Panc1 (cell line): ENCODE measurements at regions not wholly inside any gene's neighbourhood (a gene's known extent, or its start where the extent isn't known, plus 50 kb on each side); places are given as distances from the start of the nearest gene placed in this dataset.

Source experiments
- ATAC-seq: fragments of 200-7000 bp; cut with Tn5 transposase; 2 replicates; pipeline ENCODE4 v1.9.1; 2020; ENCODE audit warnings: mild to moderate bottlenecking, moderate library complexity
- BruUV-seq: library from RNA; stranded (reverse); fragments of 400-500 nt; replicated peaks from 2 replicates; lab custom pipeline; 2021; lab: Mats Ljungman, UMichigan
- CTCF ChIA-PET: fragments of 300-600 bp; sonication (Branson Sonifier 250); formaldehyde crosslinking; loops from one replicate; lab custom pipeline; 2022; ENCODE audit warnings: antibody characterized with exemption; lab: Charles Lee
- POLR2A ChIA-PET: fragments of 300-600 bp; sonication (Branson Sonifier 250); formaldehyde crosslinking; loops from one replicate; lab custom pipeline; 2022; ENCODE audit warnings: antibody characterized with exemption; lab: Charles Lee
- DNase-seq: peaks from one replicate; pipeline ENCODE4 v3.0.0-alpha.2; 2010; ENCODE audit warnings: low read depth, low spot score
- H3K27ac ChIP-seq: 2 replicates; pipeline ENCODE4 v1.5.1; 2011; ENCODE audit warnings: mild to moderate bottlenecking, low read length, inconsistent platforms
- H3K27me3 ChIP-seq: fragments of 200-500 bp; sonication (Bioruptor generic); 2 replicates; pipeline ENCODE4 v1.6.0; 2014; ENCODE audit warnings: low read length, inconsistent platforms; ENCODE audit not compliant: control insufficient read depth, insufficient read depth
- H3K36me3 ChIP-seq: fragments of 200-500 bp; sonication (Bioruptor generic); 2 replicates; pipeline ENCODE4 v1.5.1; 2014; ENCODE audit warnings: inconsistent platforms, mild to moderate bottlenecking, low read length, moderate library complexity; ENCODE audit not compliant: control insufficient read depth, insufficient read depth
- H3K4me1 ChIP-seq: 2 replicates; pipeline ENCODE4 v1.5.1; 2011; ENCODE audit warnings: inconsistent platforms, mild to moderate bottlenecking, low read length, moderate library complexity; ENCODE audit not compliant: control insufficient read depth, insufficient read depth
- H3K4me3 ChIP-seq, 2 experiments: 2 replicates each; pipeline ENCODE4 v1.5.1; 2011 to 2012; ENCODE audit warnings: low read depth in 2 of 2, low read length in 2 of 2, mild to moderate bottlenecking in 2 of 2, inconsistent platforms in 1 of 2, moderate library complexity in 1 of 2
- H3K9me3 ChIP-seq: fragments of 200-500 bp; sonication (Bioruptor generic); 2 replicates; pipeline ENCODE4 v1.5.1; 2014; ENCODE audit warnings: low read depth, mild to moderate bottlenecking, inconsistent platforms, low read length, moderate library complexity; ENCODE audit not compliant: control insufficient read depth, insufficient read depth
- POLR2AphosphoS5 ChIP-seq: IDR thresholded peaks from 2 replicates; pipeline ENCODE4 v1.6.1; 2012; ENCODE audit warnings: mild to moderate bottlenecking, low read depth, low read length, moderate library complexity
- REST ChIP-seq, 2 experiments: IDR thresholded peaks; 2 replicates each; pipeline ENCODE4 v1.6.1; 2011 to 2012; ENCODE audit warnings: low read depth in 2 of 2, control low read depth in 1 of 2, low read length in 1 of 2, mild to moderate bottlenecking in 1 of 2, moderate library complexity in 1 of 2; ENCODE audit not compliant: insufficient read depth in 1 of 2
- SIN3A ChIP-seq: IDR thresholded peaks from 2 replicates; pipeline ENCODE4 v1.6.1; 2012; ENCODE audit warnings: low read depth, mild to moderate bottlenecking, low read length, moderate library complexity, borderline replicate concordance; ENCODE audit not compliant: insufficient read depth
- TCF7L2 ChIP-seq: IDR thresholded peaks from 2 replicates; pipeline ENCODE4 v1.6.1; 2011; ENCODE audit warnings: mild to moderate bottlenecking, low read depth, low read length, inconsistent platforms
- in situ Hi-C: cut with HindIII; loops from 2 replicates; pipeline ENCODE4 v1.10.0; 2016; ENCODE audit warnings: low sequenced_read_pairs, low pct_unique_long_range_greater_than_20kb
- intact Hi-C: fragments of 100-400 bp; cut with micrococcal nuclease; formaldehyde crosslinking; loops from one replicate; pipeline ENCODE4 v1.10.0; 2022; ENCODE audit not compliant: unreplicated experiment
- TF ChIP-seq, protein P1 (sequence below): fragments of 450-650 bp; IDR thresholded peaks from 2 replicates; pipeline ENCODE4 v1.5.1; 2017; ENCODE audit warnings: mild to moderate bottlenecking

- Histone ChIP-seq H3K9me3 (no peaks in the 10 kb centered on the region), H3K36me3 (no peaks in the 10 kb centered on the region), H3K4me3 (no peak overlapping the region), H3K27ac (no peak overlapping the region), H3K4me1 (no peaks in the 10 kb centered on the region), H3K27me3 (no peaks in the 10 kb centered on the region)
- ATAC-seq, result no peak
- DNase-seq, result no peak
- TF ChIP-seq, protein P1, sequence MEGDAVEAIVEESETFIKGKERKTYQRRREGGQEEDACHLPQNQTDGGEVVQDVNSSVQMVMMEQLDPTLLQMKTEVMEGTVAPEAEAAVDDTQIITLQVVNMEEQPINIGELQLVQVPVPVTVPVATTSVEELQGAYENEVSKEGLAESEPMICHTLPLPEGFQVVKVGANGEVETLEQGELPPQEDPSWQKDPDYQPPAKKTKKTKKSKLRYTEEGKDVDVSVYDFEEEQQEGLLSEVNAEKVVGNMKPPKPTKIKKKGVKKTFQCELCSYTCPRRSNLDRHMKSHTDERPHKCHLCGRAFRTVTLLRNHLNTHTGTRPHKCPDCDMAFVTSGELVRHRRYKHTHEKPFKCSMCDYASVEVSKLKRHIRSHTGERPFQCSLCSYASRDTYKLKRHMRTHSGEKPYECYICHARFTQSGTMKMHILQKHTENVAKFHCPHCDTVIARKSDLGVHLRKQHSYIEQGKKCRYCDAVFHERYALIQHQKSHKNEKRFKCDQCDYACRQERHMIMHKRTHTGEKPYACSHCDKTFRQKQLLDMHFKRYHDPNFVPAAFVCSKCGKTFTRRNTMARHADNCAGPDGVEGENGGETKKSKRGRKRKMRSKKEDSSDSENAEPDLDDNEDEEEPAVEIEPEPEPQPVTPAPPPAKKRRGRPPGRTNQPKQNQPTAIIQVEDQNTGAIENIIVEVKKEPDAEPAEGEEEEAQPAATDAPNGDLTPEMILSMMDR, result no peak
- TF ChIP-seq POLR2AphosphoS5 (no peak), REST (IDR thresholded peaks at IDR 0.05; ENCODE audit: insufficient read depth in 1 of 2, low read depth in 2 of 2, low read length in 1 of 2) (no peak), TCF7L2 (no peak), SIN3A (no peak)
- in situ Hi-C loops, result no loop called here
- intact Hi-C loops, result no loop called here
- ChIA-PET CTCF (no interaction called here), POLR2A (no interaction called here)
- BruUV-seq, result no TSS peak
These were observed 126.6 kb downstream of the SAMD9 start for GRCh38 chr7:92991190-92991589.

- BruUV-seq, result no TSS peak
- Histone ChIP-seq H3K36me3 (no peaks in the 10 kb centered on the region), H3K27me3 (no peaks in the 10 kb centered on the region), H3K4me3 (no peak overlapping the region), H3K4me1 (no peaks in the 10 kb centered on the region), H3K27ac (no peak overlapping the region), H3K9me3 (no peaks in the 10 kb centered on the region)
- DNase-seq, result no peak
- CTCF ChIA-PET, result no interaction called here
- TF ChIP-seq SIN3A (no peak), REST (IDR thresholded peaks at IDR 0.05; ENCODE audit: insufficient read depth in 1 of 2, low read depth in 2 of 2, low read length in 1 of 2) (no peak), POLR2AphosphoS5 (no peak), TCF7L2 (no peak)
- TF ChIP-seq, protein P1, result no peak
- intact Hi-C loops, result no loop called here
- ATAC-seq, result no peak
- in situ Hi-C loops, result no loop called here
- POLR2A ChIA-PET, result no interaction called here
These were observed 128.7 kb downstream of the SAMD9 start for GRCh38 chr7:92988941-92989545.
